ENCODE measurements at regions not wholly inside any gene's neighbourhood (a gene's known extent, or its start where the extent isn't known, plus 50 kb on each side); places are given as distances from the start of the nearest gene placed in this dataset.

DNA sequence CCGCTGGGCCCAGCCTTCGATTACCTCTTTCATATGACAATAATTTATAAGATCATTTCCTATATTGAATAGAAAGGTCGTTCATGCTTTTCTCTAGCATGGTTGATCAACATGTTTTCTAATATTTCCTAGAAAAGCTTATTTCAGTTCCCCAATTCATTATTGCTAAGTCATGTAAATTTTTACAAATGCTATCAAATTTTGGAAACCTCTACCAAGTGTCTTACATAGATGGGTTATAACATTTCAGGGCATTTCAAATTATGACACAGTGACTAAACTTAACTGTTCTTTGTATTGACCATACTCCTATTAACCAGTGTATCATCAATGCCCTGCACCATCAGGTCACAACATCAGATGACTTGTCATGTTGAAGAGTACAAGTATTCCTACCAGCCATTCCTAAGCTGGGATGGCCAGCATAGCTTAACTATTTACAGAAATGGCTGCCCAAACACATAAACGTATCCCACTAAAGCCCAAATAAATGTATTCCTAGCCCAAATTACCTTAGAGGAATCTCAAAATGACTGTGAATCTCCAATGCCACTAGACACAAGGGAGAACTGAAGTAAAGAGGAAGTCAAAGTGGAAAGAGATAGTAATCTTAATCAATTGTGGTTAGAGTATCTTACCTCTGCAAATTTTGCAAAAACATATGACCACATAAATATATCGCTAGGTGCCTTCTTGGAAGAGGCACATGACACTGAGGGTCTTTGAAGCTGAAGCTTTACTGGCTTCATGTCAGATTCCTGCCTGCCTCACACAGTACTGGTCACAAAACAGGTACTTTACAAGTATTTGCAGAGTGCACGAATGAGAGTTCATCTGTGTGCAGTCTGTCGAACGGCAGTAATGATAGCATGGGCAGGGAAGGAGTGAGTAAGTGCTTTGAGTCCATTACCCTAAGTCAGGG is 87.3 kb upstream of the TLK1 start:
- TF ChIP-seq CTCF (IDR thresholded peaks at IDR 0.05; ENCODE audit: insufficient read depth, low read length, poor library complexity, severe bottlenecking) (no peak), EZH2phosphoT487 (conservative IDR thresholded peaks at IDR 0.05; ENCODE audit: low read length) (no peak)
- H3K27ac ChIP-seq (ENCODE audit: low read depth, low read length), result no peak overlapping the region
- no peaks in the 10 kb centered on the region for H3K9me2 ChIP-seq (replicated peaks; ENCODE audit: insufficient read depth, low read length)
- no peak overlapping the region for H3K4me3 ChIP-seq (ENCODE audit: insufficient read depth, low read length, poor library complexity, severe bottlenecking)
- H3F3A ChIP-seq (ENCODE audit: insufficient read depth), result no peaks in the 10 kb centered on the region
- no peaks in the 10 kb centered on the region for H4K20me1 ChIP-seq (ENCODE audit: low read depth, low read length)
- H3K79me2 ChIP-seq (ENCODE audit: insufficient read depth, low read length), result no peaks in the 10 kb centered on the region
- no peaks in the 10 kb centered on the region for H3K36me3 ChIP-seq (ENCODE audit: low read length)
- H3K4me2 ChIP-seq (ENCODE audit: low read depth, low read length, poor library complexity, severe bottlenecking), result no peak overlapping the region
- H3K9me3 ChIP-seq (ENCODE audit: insufficient read depth, low read length), result peaks cover 13% of the 10 kb centered on the region; the same call in 1 of the 2 replicates
- H2AFZ ChIP-seq (ENCODE audit: low read depth, low read length, severe bottlenecking), result no peak overlapping the region
- H3K27me3 ChIP-seq (ENCODE audit: low read length), result no peaks in the 10 kb centered on the region
- H3K9ac ChIP-seq (ENCODE audit: low read length), result no peak overlapping the region

GRCh38 chr2:171244970-171245782 is 84.5 kb upstream of the TLK1 start:
- no peak overlapping the region for H2AFZ ChIP-seq (ENCODE audit: low read depth, low read length, severe bottlenecking)
- H3K27ac ChIP-seq (ENCODE audit: low read depth, low read length), result no peak overlapping the region

DNA sequence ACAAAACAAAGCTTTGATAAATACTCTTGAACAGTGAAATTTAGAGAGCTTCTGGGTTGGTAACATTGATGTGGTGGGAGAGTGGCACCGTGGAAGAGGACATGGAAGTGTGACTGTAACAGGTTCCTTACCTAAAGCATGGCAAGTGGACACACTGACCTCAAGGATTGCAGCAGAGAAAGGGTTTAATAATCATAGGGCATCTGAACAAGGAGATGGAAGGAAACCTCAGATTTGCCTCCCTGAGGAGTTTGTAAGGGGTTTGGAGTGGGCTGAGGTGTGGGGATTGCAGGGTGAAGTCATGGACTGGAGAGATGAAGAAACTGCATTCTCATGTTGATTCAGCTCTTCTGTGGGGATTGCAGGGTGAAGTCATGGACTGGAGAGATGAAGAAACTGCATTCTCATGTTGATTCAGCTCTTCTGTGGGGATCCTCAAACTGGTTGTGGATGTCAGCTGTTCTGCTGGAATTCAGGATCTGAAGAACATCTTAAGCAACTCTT is 83.8 kb upstream of the TLK1 start:
- no peak overlapping the region for H3K4me3 ChIP-seq (ENCODE audit: insufficient read depth, low read length, poor library complexity, severe bottlenecking)
- H3K27ac ChIP-seq (ENCODE audit: low read depth, low read length), result no peak overlapping the region
- no peaks in the 10 kb centered on the region for H4K20me1 ChIP-seq (ENCODE audit: low read depth, low read length)
- no peaks in the 10 kb centered on the region for H3K79me2 ChIP-seq (ENCODE audit: insufficient read depth, low read length)
- TF ChIP-seq EZH2phosphoT487 (conservative IDR thresholded peaks at IDR 0.05; ENCODE audit: low read length) (no peak), CTCF (IDR thresholded peaks at IDR 0.05; ENCODE audit: insufficient read depth, low read length, poor library complexity, severe bottlenecking) (no peak)
- no peaks in the 10 kb centered on the region for H3F3A ChIP-seq (ENCODE audit: insufficient read depth)
- no peak overlapping the region for H2AFZ ChIP-seq (ENCODE audit: low read depth, low read length, severe bottlenecking)
- H3K9ac ChIP-seq (ENCODE audit: low read length), result no peak overlapping the region
- no peak overlapping the region for H3K4me2 ChIP-seq (ENCODE audit: low read depth, low read length, poor library complexity, severe bottlenecking)
- H3K9me2 ChIP-seq (replicated peaks; ENCODE audit: insufficient read depth, low read length), result no peaks in the 10 kb centered on the region
- no peaks in the 10 kb centered on the region for H3K27me3 ChIP-seq (ENCODE audit: low read length)
- peaks cover 13% of the 10 kb centered on the region; the same call in 1 of the 2 replicates for H3K9me3 ChIP-seq (ENCODE audit: insufficient read depth, low read length)
- H3K36me3 ChIP-seq (ENCODE audit: low read length), result no peaks in the 10 kb centered on the region

More at GRCh38 chr2:171244970-171245782, 84.5 kb upstream of the TLK1 start:
- Histone ChIP-seq H3K36me3 (ENCODE audit: low read length) (no peaks in the 10 kb centered on the region), H3K27me3 (ENCODE audit: low read length) (no peaks in the 10 kb centered on the region), H4K20me1 (ENCODE audit: low read depth, low read length) (no peaks in the 10 kb centered on the region), H3K4me3 (ENCODE audit: insufficient read depth, low read length, poor library complexity, severe bottlenecking) (no peak overlapping the region), H3F3A (ENCODE audit: insufficient read depth) (no peaks in the 10 kb centered on the region), H3K79me2 (ENCODE audit: insufficient read depth, low read length) (no peaks in the 10 kb centered on the region), H3K9ac (ENCODE audit: low read length) (no peak overlapping the region), H3K4me2 (ENCODE audit: low read depth, low read length, poor library complexity, severe bottlenecking) (no peak overlapping the region), H3K9me2 (replicated peaks; ENCODE audit: insufficient read depth, low read length) (no peaks in the 10 kb centered on the region), H3K9me3 (ENCODE audit: insufficient read depth, low read length) (peaks cover 13% of the 10 kb centered on the region; the same call in 1 of the 2 replicates)
- TF ChIP-seq EZH2phosphoT487 (conservative IDR thresholded peaks at IDR 0.05; ENCODE audit: low read length), result no peak
- TF ChIP-seq CTCF (IDR thresholded peaks at IDR 0.05; ENCODE audit: insufficient read depth, low read length, poor library complexity, severe bottlenecking), result no peak
